ENCODE measurements at regions not wholly inside any gene's neighbourhood (a gene's known extent, or its start where the extent isn't known, plus 50 kb on each side); places are given as distances from the start of the nearest gene placed in this dataset.

DNA sequence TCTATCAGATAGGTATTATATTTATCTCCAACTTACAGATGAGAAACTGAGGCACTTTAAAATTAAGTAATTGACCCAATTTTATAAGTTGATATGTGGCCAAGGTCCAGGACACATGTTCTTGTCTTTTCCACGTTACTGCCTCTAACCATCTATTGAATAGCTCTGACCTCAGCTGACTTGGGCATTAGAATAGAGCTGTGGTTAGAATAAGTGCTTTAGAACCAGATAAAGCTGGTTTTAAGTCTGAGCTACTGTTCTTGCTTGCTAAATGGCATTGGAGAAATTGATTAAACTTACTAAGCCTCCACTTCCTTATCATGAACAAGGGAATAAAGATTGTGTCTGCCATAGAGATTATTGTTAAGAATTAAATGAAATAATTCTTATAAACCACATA, 147.8 kb upstream of the DTNBP1 start:
- WGBS, 2 experiments (ENCODE audit: low coverage in 1 of 2, low lambda C conversion rate in 2 of 2, missing lambda C conversion rate in 2 of 2), result 0 to 11% methylated on average over 1 of the region's 1 CpG

DNA sequence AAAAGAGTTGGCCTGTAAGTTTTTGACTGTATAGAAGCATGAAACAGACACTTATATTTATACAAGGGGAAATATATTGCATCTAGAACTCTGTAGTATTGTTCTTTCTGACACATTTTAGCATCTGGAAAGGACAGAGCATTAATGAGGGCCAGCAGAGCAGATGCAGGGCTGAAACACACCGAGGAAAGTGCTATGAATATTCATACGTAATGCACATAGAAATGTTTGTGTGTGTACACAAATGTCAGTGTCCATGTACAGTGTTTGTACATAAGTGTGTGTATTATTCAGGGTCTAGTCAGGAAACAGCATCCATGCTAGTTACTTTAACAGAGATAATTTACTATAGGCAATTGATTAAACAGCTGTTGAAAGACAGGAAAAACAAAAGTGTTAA, 146.5 kb upstream of the DTNBP1 start:
- H3K4me2 ChIP-seq (ENCODE audit: unreplicated experiment), result no peak overlapping the region
- no peaks in the 10 kb centered on the region for H3F3A ChIP-seq (ENCODE audit: insufficient read depth)
- H3K9me3 ChIP-seq (ENCODE audit: low read depth), result no peaks in the 10 kb centered on the region
- H2AFZ ChIP-seq, result no peak overlapping the region
- 59 to 62% methylated on average over 2 of the region's 2 CpGs for WGBS, 2 experiments (ENCODE audit: low coverage in 1 of 2, low lambda C conversion rate in 2 of 2, missing lambda C conversion rate in 2 of 2)
- H3K36me3 ChIP-seq (ENCODE audit: low read depth), result no peaks in the 10 kb centered on the region
- no peak for DNase-seq
- H3K4me1 ChIP-seq (ENCODE audit: insufficient read depth), result no peaks in the 10 kb centered on the region
- in situ Hi-C loops (cut with MboI), result no loop called here
- H3K79me2 ChIP-seq (ENCODE audit: insufficient read depth), result no peaks in the 10 kb centered on the region
- H3K9me2 ChIP-seq (ENCODE audit: insufficient read depth), result no peaks in the 10 kb centered on the region
- H4K20me1 ChIP-seq (ENCODE audit: insufficient read depth), result no peaks in the 10 kb centered on the region
- no peak overlapping the region for H3K27ac ChIP-seq
- H3K27me3 ChIP-seq (replicated peaks; ENCODE audit: insufficient read depth), result peaks cover 10% of the 10 kb centered on the region; the same call in 1 of the 2 replicates
- H3K9ac ChIP-seq, result no peak overlapping the region
- no peak for TF ChIP-seq EZH2phosphoT487 (IDR thresholded peaks at IDR 0.05; ENCODE audit: insufficient read depth, low read depth)
- TF ChIP-seq EZH2 (IDR thresholded peaks at IDR 0.05; ENCODE audit: insufficient read depth, poor library complexity, severe bottlenecking), result no peak
- no peak overlapping the region for H3K4me3 ChIP-seq

More for the DNA sequence above, 147.8 kb upstream of the DTNBP1 start:
- Histone ChIP-seq H3K9me3 (ENCODE audit: low read depth) (no peaks in the 10 kb centered on the region), H3F3A (ENCODE audit: insufficient read depth) (no peaks in the 10 kb centered on the region), H2AFZ (no peak overlapping the region), H3K4me3 (no peak overlapping the region), H3K27me3 (replicated peaks; ENCODE audit: insufficient read depth) (peaks cover 10% of the 10 kb centered on the region; the same call in 1 of the 2 replicates), H3K36me3 (ENCODE audit: low read depth) (no peaks in the 10 kb centered on the region), H3K9ac (no peak overlapping the region), H3K9me2 (ENCODE audit: insufficient read depth) (no peaks in the 10 kb centered on the region), H3K4me1 (ENCODE audit: insufficient read depth) (no peaks in the 10 kb centered on the region), H3K27ac (no peak overlapping the region), H4K20me1 (ENCODE audit: insufficient read depth) (no peaks in the 10 kb centered on the region), H3K79me2 (ENCODE audit: insufficient read depth) (no peaks in the 10 kb centered on the region), H3K4me2 (ENCODE audit: unreplicated experiment) (no peak overlapping the region)
- TF ChIP-seq EZH2phosphoT487 (IDR thresholded peaks at IDR 0.05; ENCODE audit: insufficient read depth, low read depth) (no peak), EZH2 (IDR thresholded peaks at IDR 0.05; ENCODE audit: insufficient read depth, poor library complexity, severe bottlenecking) (no peak)
- in situ Hi-C loops (cut with MboI), result no loop called here
- no peak for DNase-seq

DNA sequence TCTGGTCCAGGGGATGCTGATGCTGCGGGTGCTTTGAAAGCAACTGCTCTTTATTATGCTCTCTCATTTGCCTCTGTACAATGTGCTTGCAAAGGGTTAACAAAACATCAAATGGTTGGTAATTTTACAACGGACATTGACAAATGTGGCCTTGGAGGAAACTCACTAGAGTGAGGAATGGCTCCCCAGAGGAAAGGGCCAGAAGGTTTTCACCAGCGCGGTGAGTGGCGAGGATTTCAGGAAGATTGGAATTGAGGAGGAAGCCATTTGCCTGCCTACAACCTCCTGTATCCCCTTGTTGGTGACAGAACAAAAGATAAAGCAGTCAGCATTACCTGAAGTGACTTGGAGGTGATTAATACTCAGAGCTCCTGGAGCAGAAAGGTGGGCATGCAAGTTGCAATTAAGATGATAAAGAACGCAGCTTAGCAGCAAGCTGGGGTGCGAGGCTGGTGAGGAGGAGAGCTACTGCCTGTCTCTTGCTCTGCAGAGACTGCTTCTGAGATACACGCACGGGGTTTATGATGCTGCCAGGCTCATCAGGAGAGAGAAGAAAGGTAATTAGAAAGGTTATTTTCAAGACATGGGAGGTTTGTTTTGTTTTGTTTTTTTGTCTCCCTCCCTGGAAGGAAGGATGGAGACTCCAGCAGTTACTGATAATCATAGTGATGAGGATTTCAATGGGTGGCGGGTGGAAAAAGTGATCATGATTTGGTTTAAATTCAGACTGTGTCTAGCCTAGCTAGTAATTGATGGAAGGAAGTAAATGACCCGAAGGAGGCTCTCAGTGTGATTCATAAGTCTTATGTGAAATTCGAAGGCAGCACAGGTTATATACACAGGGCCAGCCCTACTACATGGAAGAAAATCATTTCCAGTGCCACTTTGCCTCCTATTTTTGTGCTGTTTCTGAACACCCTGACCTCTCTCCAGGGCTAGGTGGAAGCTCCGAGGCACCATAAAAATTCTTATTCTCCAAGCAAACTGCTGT, 141.6 kb upstream of the DTNBP1 start:
- 56 to 61% methylated on average over 13 of the region's 13 CpGs for WGBS, 2 experiments (ENCODE audit: low coverage in 1 of 2, low lambda C conversion rate in 2 of 2, missing lambda C conversion rate in 2 of 2)
- H2AFZ ChIP-seq, result no peak overlapping the region
- TF ChIP-seq EZH2 (IDR thresholded peaks at IDR 0.05; ENCODE audit: insufficient read depth, poor library complexity, severe bottlenecking), result no peak
- TF ChIP-seq EZH2phosphoT487 (IDR thresholded peaks at IDR 0.05; ENCODE audit: insufficient read depth, low read depth), result no peak

DNA sequence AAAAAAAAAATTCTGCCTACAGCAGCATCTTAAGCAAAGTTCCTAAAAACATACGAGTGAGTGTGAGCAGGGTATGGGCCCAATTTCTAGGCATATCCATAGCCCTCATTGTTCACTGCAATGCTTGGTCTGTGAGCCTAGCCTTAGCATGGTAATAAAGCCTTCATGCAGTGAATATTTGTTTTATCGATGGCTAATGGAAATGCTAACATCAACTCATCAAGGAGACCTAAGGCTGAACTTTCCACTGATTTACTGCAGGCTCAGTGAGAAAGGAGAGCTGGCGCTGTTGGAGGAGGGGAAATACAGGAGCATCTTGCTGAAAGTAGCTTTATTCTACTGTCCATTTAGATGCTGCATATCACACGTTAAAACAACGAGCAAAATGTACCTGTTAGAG, 139.6 kb upstream of the DTNBP1 start:
- no peaks in the 10 kb centered on the region for H3K27me3 ChIP-seq (replicated peaks; ENCODE audit: insufficient read depth)
- no peak overlapping the region for H2AFZ ChIP-seq
- H4K20me1 ChIP-seq (ENCODE audit: insufficient read depth), result no peaks in the 10 kb centered on the region
- H3K4me3 ChIP-seq, result no peak overlapping the region
- no peaks in the 10 kb centered on the region for H3K79me2 ChIP-seq (ENCODE audit: insufficient read depth)
- H3K9me2 ChIP-seq (ENCODE audit: insufficient read depth), result no peaks in the 10 kb centered on the region
- H3K9me3 ChIP-seq (ENCODE audit: low read depth), result no peaks in the 10 kb centered on the region
- WGBS, 2 experiments (ENCODE audit: low coverage in 1 of 2, low lambda C conversion rate in 2 of 2, missing lambda C conversion rate in 2 of 2), result 55 to 59% methylated on average over 5 of the region's 5 CpGs
- H3F3A ChIP-seq (ENCODE audit: insufficient read depth), result no peaks in the 10 kb centered on the region
- H3K4me2 ChIP-seq (ENCODE audit: unreplicated experiment), result no peak overlapping the region
- in situ Hi-C loops (cut with MboI), result no loop called here
- H3K27ac ChIP-seq, result no peak overlapping the region
- no peak overlapping the region for H3K9ac ChIP-seq
- DNase-seq, result no peak
- no peak for TF ChIP-seq EZH2 (IDR thresholded peaks at IDR 0.05; ENCODE audit: insufficient read depth, poor library complexity, severe bottlenecking)
- no peak for TF ChIP-seq EZH2phosphoT487 (IDR thresholded peaks at IDR 0.05; ENCODE audit: insufficient read depth, low read depth)
- H3K4me1 ChIP-seq (ENCODE audit: insufficient read depth), result no peaks in the 10 kb centered on the region
- no peaks in the 10 kb centered on the region for H3K36me3 ChIP-seq (ENCODE audit: low read depth)

More for the DNA sequence above, 141.6 kb upstream of the DTNBP1 start:
- no peak for DNase-seq
- Histone ChIP-seq H3K36me3 (ENCODE audit: low read depth) (no peaks in the 10 kb centered on the region), H3K27ac (no peak overlapping the region), H3K4me1 (ENCODE audit: insufficient read depth) (no peaks in the 10 kb centered on the region), H3K79me2 (ENCODE audit: insufficient read depth) (no peaks in the 10 kb centered on the region), H3F3A (ENCODE audit: insufficient read depth) (no peaks in the 10 kb centered on the region), H3K4me3 (no peak overlapping the region), H3K9me2 (ENCODE audit: insufficient read depth) (no peaks in the 10 kb centered on the region), H4K20me1 (ENCODE audit: insufficient read depth) (no peaks in the 10 kb centered on the region), H3K27me3 (replicated peaks; ENCODE audit: insufficient read depth) (no peaks in the 10 kb centered on the region), H3K9me3 (ENCODE audit: low read depth) (no peaks in the 10 kb centered on the region), H3K4me2 (ENCODE audit: unreplicated experiment) (no peak overlapping the region), H3K9ac (no peak overlapping the region)
- in situ Hi-C loops (cut with MboI), result no loop called here

Measured in GM23248 (cell line).